SK-N-SH (cell line): ENCODE measurements at regions not wholly inside any gene's neighbourhood (a gene's known extent, or its start where the extent isn't known, plus 50 kb on each side); places are given as distances from the start of the nearest gene placed in this dataset.
A peak's percentile ranks its signal among the peaks of the same experiment; 100 is the strongest.

ENCODE experiments used
- CTCF ChIA-PET: fragments of 300-600, 350-600 bp; formaldehyde crosslinking; extraction: SDS; loops from one replicate; lab custom pipeline; 2021; lab: Yijun Ruan, JAX
- POLR2A ChIA-PET: fragments of 350-600 bp; sonication (Branson Sonifier 250); formaldehyde crosslinking; extraction: SDS; loops from one replicate; lab custom pipeline; 2020; ENCODE audit warnings: antibody characterized with exemption, inconsistent platforms; lab: Yijun Ruan, JAX
- DNase-seq: peaks from one replicate; pipeline ENCODE4 v3.0.0; 2012
- H2AFZ ChIP-seq: fragments of 200-600 bp; sonication (generic); 2 replicates; pipeline ENCODE4 v1.8.1; 2016; ENCODE audit warnings: antibody characterized with exemption, mild to moderate bottlenecking, low read depth
- H3F3A ChIP-seq: fragments of 200-600 bp; sonication (generic); replicated peaks from 2 replicates; pipeline ENCODE3; 2016; ENCODE audit warnings: antibody characterized with exemption, mild to moderate bottlenecking; ENCODE audit not compliant: insufficient read depth
- H3K27ac ChIP-seq, 2 experiments: fragments of 200-500 bp in 1 of 2; fragments of 200-600 bp in 1 of 2; sonication (Bioruptor generic) in 1 of 2; sonication (generic), shearing (Covaris generic) in 1 of 2; 2 replicates each; pipeline versions ENCODE4 v1.5.1 to v1.6.1; 2014 to 2016; ENCODE audit warnings: low read depth in 2 of 2, inconsistent platforms in 1 of 2, low read length in 1 of 2, mild to moderate bottlenecking in 1 of 2, mixed read lengths in 1 of 2
- H3K27me3 ChIP-seq: fragments of 200-600 bp; sonication (generic), shearing (Covaris generic); 2 replicates; pipeline ENCODE4 v1.6.1; 2016; ENCODE audit warnings: mixed run types; ENCODE audit not compliant: insufficient read depth
- H3K36me3 ChIP-seq, 2 experiments: fragments of 200-500 bp in 1 of 2; fragments of 200-600 bp in 1 of 2; sonication (Bioruptor generic) in 1 of 2; sonication (generic) in 1 of 2; replicated peaks in 1 of 2; 2 replicates each; pipeline versions ENCODE3 to v1.5.1; 2014 to 2016; ENCODE audit warnings: low read length in 1 of 2, mild to moderate bottlenecking in 1 of 2; ENCODE audit not compliant: insufficient read depth in 2 of 2, control insufficient read depth in 1 of 2
- H3K4me1 ChIP-seq, 2 experiments: fragments of 200-500 bp in 1 of 2; fragments of 200-600 bp in 1 of 2; sonication (Bioruptor generic) in 1 of 2; sonication (generic), shearing (Covaris generic) in 1 of 2; 2 replicates each; pipeline versions ENCODE4 v1.5.1 to v1.6.1; 2014 to 2016; ENCODE audit warnings: low read depth in 1 of 2, low read length in 1 of 2, mixed run types in 1 of 2; ENCODE audit not compliant: insufficient read depth in 2 of 2, control insufficient read depth in 1 of 2
- H3K4me2 ChIP-seq: fragments of 200-600 bp; sonication (generic), shearing (Covaris generic); 2 replicates; pipeline ENCODE4 v1.6.1; 2017; ENCODE audit warnings: mixed run types
- H3K4me3 ChIP-seq, 2 experiments: fragments of 200-500 bp in 1 of 2; fragments of 200-600 bp in 1 of 2; sonication (Bioruptor generic) in 1 of 2; sonication (generic), shearing (Covaris generic) in 1 of 2; 2 replicates each; pipeline versions ENCODE4 v1.5.1 to v1.8.1; 2014 to 2016; ENCODE audit warnings: low read depth in 2 of 2, inconsistent platforms in 1 of 2, low read length in 1 of 2, mild to moderate bottlenecking in 1 of 2, mixed read lengths in 1 of 2, moderate library complexity in 1 of 2
- H3K79me2 ChIP-seq: fragments of 200-600 bp; sonication (generic); 2 replicates; pipeline ENCODE4 v1.8.1; 2017; ENCODE audit warnings: mild to moderate bottlenecking; ENCODE audit not compliant: insufficient read depth
- H3K9ac ChIP-seq: fragments of 200-600 bp; sonication (generic); 2 replicates; pipeline ENCODE4 v1.6.1; 2017; ENCODE audit warnings: mixed run types
- H3K9me2 ChIP-seq: fragments of 200-600 bp; sonication (generic); 2 replicates; pipeline ENCODE4 v1.6.1; 2017; ENCODE audit warnings: mixed run types
- H3K9me3 ChIP-seq: fragments of 200-600 bp; sonication (generic); 2 replicates; pipeline ENCODE4 v1.6.1; 2017; ENCODE audit warnings: mixed run types, mild to moderate bottlenecking, moderate library complexity
- H4K20me1 ChIP-seq: fragments of 200-600 bp; sonication (generic); 2 replicates; pipeline ENCODE4 v1.6.1; 2017; ENCODE audit warnings: mild to moderate bottlenecking, mixed run types; ENCODE audit not compliant: insufficient read depth
- EP300 ChIP-seq, 2 experiments: IDR thresholded peaks; 2 replicates each; pipeline versions ENCODE4 v1.4.0 to v1.6.1; 2012; ENCODE audit warnings: borderline replicate concordance in 1 of 2, low read depth in 1 of 2, low read length in 1 of 2
- EZH2phosphoT487 ChIP-seq: fragments of 200-600 bp; sonication (generic); IDR thresholded peaks from 2 replicates; pipeline ENCODE4 v1.6.1; 2017; ENCODE audit warnings: low read depth, mixed run types, mild to moderate bottlenecking, antibody characterized with exemption, moderate library complexity, borderline replicate concordance
- GATA2 ChIP-seq: sonication (generic); formaldehyde crosslinking; IDR thresholded peaks from 2 replicates; pipeline ENCODE4 v1.5.0; 2020; ENCODE audit warnings: mild to moderate bottlenecking, missing genetic modification reagents
- MEF2A ChIP-seq: IDR thresholded peaks from 2 replicates; pipeline ENCODE4 v1.4.0; 2012; ENCODE audit warnings: low read depth, borderline replicate concordance
- MXI1 ChIP-seq: IDR thresholded peaks from 2 replicates; pipeline ENCODE4 v1.6.1; 2012; ENCODE audit warnings: mild to moderate bottlenecking, low read depth, low read length, improper control_type of control experiment
- PBX3 ChIP-seq: IDR thresholded peaks from 2 replicates; pipeline ENCODE4; 2012
- RCOR1 ChIP-seq: fragments of 150-350 bp; IDR thresholded peaks from 2 replicates; pipeline ENCODE4 v1.6.1; 2017; ENCODE audit warnings: antibody characterized with exemption, low read length
- TAF1 ChIP-seq: IDR thresholded peaks from 2 replicates; pipeline ENCODE4 v1.6.1; 2012; ENCODE audit warnings: low read depth, mild to moderate bottlenecking, low read length, moderate library complexity, borderline replicate concordance
- WGBS: methylation state at CpG from one replicate; pipeline ENCODE4 v1.1.6; 2017; ENCODE audit warnings: low lambda C conversion rate; 5-methylcytosine and 5-hydroxymethylcytosine counted together
- TF ChIP-seq, protein P1 (sequence below): IDR thresholded peaks from 2 replicates; pipeline ENCODE4 v1.4.0; 2012; ENCODE audit warnings: low read depth, borderline replicate concordance

- Histone ChIP-seq H2AFZ (no peak overlapping the region), H3K4me2 (no peak overlapping the region), H3K79me2 (no peaks in the 10 kb centered on the region), H3K9me3 (no peaks in the 10 kb centered on the region), H3K27ac (no peak overlapping the region), H3K9ac (no peak overlapping the region), H3K9me2 (no peaks in the 10 kb centered on the region), H3F3A (no peaks in the 10 kb centered on the region), H3K4me1 (no peaks in the 10 kb centered on the region), H3K27me3 (no peaks in the 10 kb centered on the region), H3K36me3 (no peaks in the 10 kb centered on the region), H4K20me1 (no peaks in the 10 kb centered on the region), H3K4me3 (no peak overlapping the region)
- ChIA-PET POLR2A (no interaction called here), CTCF (no interaction called here)
- WGBS: 55% methylated on average over 1 of the region's 1 CpG
- no peak for TF ChIP-seq EP300 (IDR thresholded peaks at IDR 0.05; ENCODE audit: borderline replicate concordance in 1 of 2, low read depth in 1 of 2, low read length in 1 of 2)
- TF ChIP-seq TAF1: no peak
- DNase-seq: no peak
Observed at GRCh38 chr3:35223632-35224394, 415.5 kb upstream of the ARPP21 start.

DNA sequence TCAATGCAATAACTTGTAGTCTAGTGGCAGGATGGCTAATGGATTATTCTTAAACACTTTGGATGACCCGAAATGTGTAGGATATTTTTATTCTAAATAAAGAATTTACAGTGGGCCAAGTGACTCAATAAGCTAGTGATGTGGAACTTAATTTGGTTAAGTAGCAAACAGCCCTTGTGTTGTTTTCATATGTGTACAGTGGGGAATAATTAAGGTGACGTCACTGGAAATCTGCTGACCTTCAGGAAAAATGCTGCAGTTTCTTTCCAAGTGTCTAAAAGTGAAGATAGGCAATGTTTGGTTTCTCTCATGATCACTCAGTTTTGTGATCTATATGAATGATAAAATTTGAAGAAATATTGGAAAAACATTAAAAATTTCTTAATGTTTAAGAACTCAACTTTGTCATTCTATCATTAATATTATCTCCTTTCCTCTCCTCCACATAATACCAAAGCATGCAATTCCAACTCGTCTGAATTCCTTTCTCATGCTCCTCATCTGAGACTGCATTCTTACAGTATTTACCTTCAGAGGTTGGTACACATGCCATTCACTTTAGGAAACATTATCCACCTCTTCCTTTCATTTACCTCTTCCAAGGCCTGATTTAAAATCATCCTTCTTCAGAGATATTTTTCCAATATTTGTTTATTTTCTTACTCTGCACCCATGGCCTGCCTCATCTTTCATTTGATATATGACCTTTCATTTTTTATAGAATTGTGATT, 414.6 kb upstream of the ARPP21 start:
- no peak for TF ChIP-seq GATA2 (CRISPR knock-in tag)
- no peak for TF ChIP-seq RCOR1
- no peak for TF ChIP-seq MEF2A
- TF ChIP-seq, protein P1, sequence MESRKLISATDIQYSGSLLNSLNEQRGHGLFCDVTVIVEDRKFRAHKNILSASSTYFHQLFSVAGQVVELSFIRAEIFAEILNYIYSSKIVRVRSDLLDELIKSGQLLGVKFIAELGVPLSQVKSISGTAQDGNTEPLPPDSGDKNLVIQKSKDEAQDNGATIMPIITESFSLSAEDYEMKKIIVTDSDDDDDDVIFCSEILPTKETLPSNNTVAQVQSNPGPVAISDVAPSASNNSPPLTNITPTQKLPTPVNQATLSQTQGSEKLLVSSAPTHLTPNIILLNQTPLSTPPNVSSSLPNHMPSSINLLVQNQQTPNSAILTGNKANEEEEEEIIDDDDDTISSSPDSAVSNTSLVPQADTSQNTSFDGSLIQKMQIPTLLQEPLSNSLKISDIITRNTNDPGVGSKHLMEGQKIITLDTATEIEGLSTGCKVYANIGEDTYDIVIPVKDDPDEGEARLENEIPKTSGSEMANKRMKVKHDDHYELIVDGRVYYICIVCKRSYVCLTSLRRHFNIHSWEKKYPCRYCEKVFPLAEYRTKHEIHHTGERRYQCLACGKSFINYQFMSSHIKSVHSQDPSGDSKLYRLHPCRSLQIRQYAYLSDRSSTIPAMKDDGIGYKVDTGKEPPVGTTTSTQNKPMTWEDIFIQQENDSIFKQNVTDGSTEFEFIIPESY: no peak
- TF ChIP-seq MXI1: no peak
- no peak for TF ChIP-seq EZH2phosphoT487
- no peak for TF ChIP-seq PBX3
- TF ChIP-seq, all 33 proteins: peak for 0
- no peaks in the 10 kb centered on the region for H3K36me3 ChIP-seq
- H4K20me1 ChIP-seq: no peaks in the 10 kb centered on the region
- no peak overlapping the region for H3K9ac ChIP-seq
- no peaks in the 10 kb centered on the region for H3F3A ChIP-seq
- H3K27me3 ChIP-seq: no peaks in the 10 kb centered on the region
- no peaks in the 10 kb centered on the region for H3K9me2 ChIP-seq
- DNase-seq: peak; percentile 11
- 7% methylated on average over 3 of the region's 3 CpGs for WGBS
- no peak overlapping the region for H2AFZ ChIP-seq
- no peak overlapping the region; a peak in 1 of 4 replicates for H3K27ac ChIP-seq
- ChIA-PET CTCF (no interaction called here), POLR2A (no interaction called here)
- no peaks in the 10 kb centered on the region for H3K4me1 ChIP-seq
- no peaks in the 10 kb centered on the region for H3K9me3 ChIP-seq
- H3K79me2 ChIP-seq: no peaks in the 10 kb centered on the region
- no peak overlapping the region for H3K4me3 ChIP-seq
- no peak overlapping the region for H3K4me2 ChIP-seq
